Rectal smooth muscle tissue (tissue), 1 donor: ENCODE measurements at regions not wholly inside any gene's neighbourhood (a gene's known extent, or its start where the extent isn't known, plus 50 kb on each side); places are given as distances from the start of the nearest gene placed in this dataset.

ENCODE experiments used
- H3K27ac ChIP-seq: one replicate; pipeline ENCODE4 v1.7.0; 2013; ENCODE audit warnings: low read depth, low read length, inconsistent platforms
- H3K27me3 ChIP-seq: one replicate; pipeline ENCODE4 v1.7.0; 2013; ENCODE audit warnings: low read length; ENCODE audit not compliant: control insufficient read depth, insufficient read depth
- H3K36me3 ChIP-seq: one replicate; pipeline ENCODE4 v1.7.0; 2013; ENCODE audit warnings: low read length; ENCODE audit not compliant: control insufficient read depth, insufficient read depth
- H3K4me1 ChIP-seq: one replicate; pipeline ENCODE4 v1.7.0; 2013; ENCODE audit warnings: low read length; ENCODE audit not compliant: control insufficient read depth, insufficient read depth
- H3K4me3 ChIP-seq: one replicate; pipeline ENCODE4 v1.7.0; 2013; ENCODE audit warnings: low read length
- H3K9ac ChIP-seq: one replicate; pipeline ENCODE4 v1.7.0; 2013; ENCODE audit warnings: low read length

DNA sequence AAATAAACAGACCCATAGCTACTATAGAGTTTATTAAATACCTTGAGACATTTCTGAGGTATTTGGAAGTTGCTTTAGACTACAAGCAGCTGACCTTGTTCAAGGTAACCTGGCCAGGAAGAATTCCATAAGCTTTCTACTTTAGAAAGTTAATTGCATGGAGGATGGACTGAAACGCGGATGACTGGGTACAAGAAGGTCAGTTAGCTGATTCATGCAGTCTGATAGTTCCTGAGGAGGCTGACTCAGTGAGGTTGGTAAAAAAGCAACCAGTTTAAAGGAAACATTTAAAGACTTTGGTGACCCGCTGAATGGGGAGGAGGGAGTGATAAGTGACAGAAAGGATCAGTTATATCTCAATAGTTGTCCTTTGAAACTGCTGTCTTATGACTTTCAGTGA, 670.1 kb upstream of the CDH9 start:
- H3K4me1 ChIP-seq = no peaks in the 10 kb centered on the region
- H3K27ac ChIP-seq = no peak overlapping the region
- no peak overlapping the region for H3K4me3 ChIP-seq
- no peaks in the 10 kb centered on the region for H3K36me3 ChIP-seq
- no peak overlapping the region for H3K9ac ChIP-seq
- H3K27me3 ChIP-seq = no peaks in the 10 kb centered on the region

DNA sequence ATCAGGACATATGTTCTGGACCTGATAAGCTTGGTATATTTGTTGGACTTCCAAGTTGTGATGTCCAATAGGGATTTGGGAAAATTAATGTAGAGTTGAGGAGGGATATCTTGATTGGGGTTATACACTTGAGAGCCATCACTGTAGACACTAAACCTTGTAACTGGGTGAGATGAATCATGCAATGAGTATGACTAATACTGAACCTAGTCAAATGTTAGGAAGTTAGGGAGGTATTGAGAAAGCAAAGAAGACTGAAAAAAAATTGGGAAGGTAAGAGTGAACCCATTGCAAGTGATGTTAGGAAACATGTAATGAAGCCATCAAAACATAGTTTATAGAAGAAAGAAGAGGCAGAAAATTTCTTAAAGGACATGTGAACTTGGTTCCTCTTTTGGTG, 668.4 kb upstream of the CDH9 start:
- Histone ChIP-seq H3K4me3 (no peak overlapping the region), H3K27me3 (no peaks in the 10 kb centered on the region), H3K36me3 (no peaks in the 10 kb centered on the region), H3K4me1 (no peaks in the 10 kb centered on the region), H3K9ac (no peak overlapping the region), H3K27ac (no peak overlapping the region)

DNA sequence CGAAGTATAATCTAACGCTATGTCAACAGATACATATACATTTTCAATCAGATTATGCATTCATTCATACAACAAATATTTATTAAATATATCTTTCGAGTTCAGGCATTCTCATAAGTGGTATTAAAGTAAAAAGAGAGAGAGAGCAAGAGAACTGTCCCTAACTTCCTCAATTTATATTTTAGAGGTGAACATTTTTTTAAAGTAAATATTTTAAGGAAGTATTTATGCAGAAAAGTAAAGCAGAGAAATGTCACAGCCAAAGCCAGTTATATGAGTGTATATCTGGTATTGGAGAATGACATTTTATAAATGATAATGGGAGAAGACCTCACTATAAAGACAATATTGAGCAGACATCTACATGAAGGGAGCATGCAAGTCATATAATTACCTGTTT, 667.3 kb upstream of the CDH9 start:
- H3K4me3 ChIP-seq = no peak overlapping the region
- no peaks in the 10 kb centered on the region for H3K4me1 ChIP-seq
- no peaks in the 10 kb centered on the region for H3K27me3 ChIP-seq
- H3K9ac ChIP-seq = no peak overlapping the region
- no peak overlapping the region for H3K27ac ChIP-seq
- no peaks in the 10 kb centered on the region for H3K36me3 ChIP-seq

DNA sequence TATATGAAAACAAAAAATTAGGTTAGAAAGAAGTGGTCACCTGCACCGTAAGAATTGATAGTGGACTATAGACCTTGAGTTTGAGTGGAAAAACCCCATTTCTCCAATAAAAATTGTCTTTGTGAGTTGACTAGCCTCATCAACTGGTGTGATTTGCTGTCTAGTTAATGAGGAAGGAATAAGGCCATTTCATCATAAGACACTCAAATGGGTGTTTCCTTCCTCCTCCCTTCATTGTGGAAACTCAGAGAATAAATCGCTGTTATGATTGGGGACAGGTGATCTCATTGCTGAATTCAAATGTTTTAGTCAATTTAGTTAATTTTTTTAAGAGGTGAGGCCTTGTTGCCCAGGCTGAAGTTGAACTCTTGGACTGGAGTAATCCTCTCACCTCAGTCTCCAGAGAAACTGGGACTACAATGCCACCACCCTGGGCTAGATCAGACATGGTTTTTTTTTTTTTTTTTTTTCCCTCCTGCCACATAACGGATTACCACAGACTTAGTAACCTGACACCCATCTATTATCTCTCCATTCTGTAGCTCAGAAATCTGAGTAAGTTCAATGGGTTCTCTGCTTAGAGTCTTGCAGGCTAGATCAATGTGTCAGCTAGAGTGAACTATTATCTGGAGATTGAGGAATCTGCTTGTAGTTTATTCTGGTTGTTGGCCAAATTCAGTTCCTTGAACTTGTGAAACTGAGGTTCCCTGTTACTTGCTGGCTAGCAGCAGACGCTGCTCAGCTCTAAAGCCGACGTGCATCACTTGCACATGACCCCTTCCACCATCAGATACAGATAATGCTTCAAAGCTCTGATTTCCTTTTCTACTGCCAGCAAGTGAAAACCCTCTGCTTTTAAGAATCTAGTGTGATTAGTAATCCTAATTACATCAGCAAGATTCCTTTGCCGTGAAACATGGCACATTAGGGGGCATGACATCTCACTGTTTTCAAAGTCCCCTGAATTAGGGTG, 663.8 kb upstream of the CDH9 start:
- H3K4me3 ChIP-seq = no peak overlapping the region
- no peak overlapping the region for H3K9ac ChIP-seq
- H3K27ac ChIP-seq = no peak overlapping the region
- H3K4me1 ChIP-seq = no peaks in the 10 kb centered on the region
- no peaks in the 10 kb centered on the region for H3K27me3 ChIP-seq
- H3K36me3 ChIP-seq = no peaks in the 10 kb centered on the region

DNA sequence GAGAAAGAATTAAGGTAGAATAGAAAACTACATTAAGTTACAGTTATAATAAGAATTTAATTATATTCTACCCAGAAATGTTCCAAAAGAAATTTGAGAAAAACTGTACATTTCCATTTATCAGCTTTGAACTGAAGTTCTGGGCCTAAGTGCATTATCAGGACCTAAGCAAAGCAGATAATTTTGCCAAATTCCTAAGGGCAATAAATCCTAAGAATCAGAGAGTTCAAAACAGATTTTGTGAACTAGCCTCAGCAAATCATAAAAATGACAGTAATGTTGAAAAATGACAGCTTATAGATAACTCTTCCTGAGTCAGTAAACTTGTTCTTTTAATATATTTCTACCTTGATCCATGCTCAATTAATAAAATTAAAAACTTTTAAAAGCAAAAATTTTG, 662.1 kb upstream of the CDH9 start:
- no peaks in the 10 kb centered on the region for H3K27me3 ChIP-seq
- H3K36me3 ChIP-seq = no peaks in the 10 kb centered on the region
- no peaks in the 10 kb centered on the region for H3K4me1 ChIP-seq
- H3K27ac ChIP-seq = no peak overlapping the region
- H3K9ac ChIP-seq = no peak overlapping the region
- H3K4me3 ChIP-seq = no peak overlapping the region

DNA sequence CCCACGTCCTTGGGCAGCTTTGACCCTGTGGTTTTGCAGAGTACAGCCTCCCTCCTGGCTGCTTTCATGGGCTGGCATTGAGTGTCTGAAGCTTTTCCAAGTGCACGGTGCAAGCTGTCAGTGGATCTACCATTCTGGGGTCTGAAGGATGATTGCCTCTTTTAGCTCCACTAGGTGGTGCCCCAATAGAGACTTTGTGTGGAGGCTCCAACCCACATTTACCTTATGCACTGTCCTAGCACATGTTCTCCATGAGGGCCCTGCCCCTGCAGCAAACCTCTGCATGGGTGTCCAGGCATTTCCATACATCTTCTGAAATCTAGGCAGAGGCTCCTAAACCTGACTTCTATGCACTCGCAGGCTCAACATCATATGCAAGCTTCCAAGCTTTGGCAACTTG, 644.2 kb upstream of the CDH9 start:
- Histone ChIP-seq H3K27ac (no peak overlapping the region), H3K4me1 (no peaks in the 10 kb centered on the region), H3K36me3 (no peaks in the 10 kb centered on the region), H3K4me3 (no peak overlapping the region), H3K9ac (no peak overlapping the region), H3K27me3 (no peaks in the 10 kb centered on the region)

DNA sequence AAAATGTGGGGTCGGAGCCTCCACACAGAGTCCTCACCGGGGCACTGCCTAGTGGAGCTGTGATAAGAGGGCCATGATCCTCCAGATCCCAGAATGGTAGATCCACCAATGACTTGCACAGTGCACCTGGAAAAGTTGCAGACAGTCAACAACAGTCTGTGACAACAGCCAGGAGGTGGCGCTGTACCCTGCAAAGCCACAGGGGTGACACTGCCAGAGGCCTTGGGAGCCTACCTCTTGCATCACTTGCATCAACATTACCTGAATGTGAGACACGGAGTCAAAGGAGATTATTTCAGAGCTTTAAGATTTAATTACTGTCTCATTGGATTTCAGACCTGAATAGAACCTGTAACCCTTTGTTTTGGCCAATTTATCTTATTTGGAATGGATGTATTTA, 614.1 kb upstream of the CDH9 start:
- Histone ChIP-seq H3K27me3 (no peaks in the 10 kb centered on the region), H3K36me3 (no peaks in the 10 kb centered on the region), H3K4me3 (no peak overlapping the region), H3K4me1 (no peaks in the 10 kb centered on the region), H3K27ac (no peak overlapping the region), H3K9ac (no peak overlapping the region)

DNA sequence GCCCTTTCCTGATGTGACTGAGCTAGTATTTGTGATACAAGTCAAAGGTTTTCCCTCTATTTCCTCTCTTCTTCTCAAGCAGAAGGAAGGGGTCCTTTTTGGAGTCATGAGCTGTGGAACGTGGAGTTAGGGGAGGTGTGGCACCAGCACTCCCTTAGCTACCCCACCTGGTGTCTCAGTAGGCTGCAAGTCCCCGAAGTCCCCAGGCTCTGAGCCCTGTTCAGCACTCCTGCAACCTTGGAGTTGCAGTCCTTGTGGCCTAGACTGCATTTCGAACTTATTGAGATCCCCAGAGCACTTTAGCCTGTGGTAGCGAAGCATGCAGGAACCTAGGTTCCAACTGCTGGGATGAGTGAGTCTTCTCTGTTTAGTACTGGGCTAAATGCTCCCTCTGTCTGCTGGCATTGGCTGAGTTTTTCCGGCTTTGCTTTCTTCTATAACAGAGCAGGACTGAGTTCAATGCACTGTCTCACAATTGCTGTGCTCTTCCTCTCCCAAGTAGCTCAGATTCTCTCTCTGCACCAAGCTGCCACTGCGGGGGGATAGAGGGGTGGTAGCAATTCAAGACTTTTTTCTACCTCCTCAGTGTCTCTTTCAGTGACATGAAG, 600.7 kb upstream of the CDH9 start:
- H3K36me3 ChIP-seq = no peaks in the 10 kb centered on the region
- no peaks in the 10 kb centered on the region for H3K4me1 ChIP-seq

DNA sequence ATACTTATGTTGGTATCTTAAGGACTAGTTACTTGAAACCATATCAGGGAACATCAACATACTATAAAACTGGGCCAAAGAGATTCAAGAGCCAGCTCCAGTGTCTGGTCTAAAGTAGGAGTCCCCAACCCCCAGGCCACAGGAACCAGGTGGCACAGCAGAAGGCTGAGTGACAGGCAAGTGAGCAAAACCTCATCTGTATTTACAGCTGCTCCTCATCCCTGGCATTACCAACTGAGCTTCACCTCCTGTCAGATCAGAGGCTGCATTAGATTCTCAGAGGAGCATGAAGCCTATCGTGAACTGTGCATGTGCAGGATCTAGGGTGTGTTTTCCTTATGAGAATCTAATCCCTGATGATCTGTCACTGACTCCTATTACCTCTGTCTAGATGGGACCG, 581.6 kb upstream of the CDH9 start:
- Histone ChIP-seq H3K36me3 (no peaks in the 10 kb centered on the region), H3K27me3 (no peaks in the 10 kb centered on the region), H3K4me3 (no peak overlapping the region), H3K9ac (no peak overlapping the region), H3K27ac (no peak overlapping the region), H3K4me1 (no peaks in the 10 kb centered on the region)

More for the DNA sequence above, 600.7 kb upstream of the CDH9 start:
- H3K4me3 ChIP-seq = no peak overlapping the region
- H3K27me3 ChIP-seq = no peaks in the 10 kb centered on the region
- H3K9ac ChIP-seq = no peak overlapping the region
- no peak overlapping the region for H3K27ac ChIP-seq

DNA sequence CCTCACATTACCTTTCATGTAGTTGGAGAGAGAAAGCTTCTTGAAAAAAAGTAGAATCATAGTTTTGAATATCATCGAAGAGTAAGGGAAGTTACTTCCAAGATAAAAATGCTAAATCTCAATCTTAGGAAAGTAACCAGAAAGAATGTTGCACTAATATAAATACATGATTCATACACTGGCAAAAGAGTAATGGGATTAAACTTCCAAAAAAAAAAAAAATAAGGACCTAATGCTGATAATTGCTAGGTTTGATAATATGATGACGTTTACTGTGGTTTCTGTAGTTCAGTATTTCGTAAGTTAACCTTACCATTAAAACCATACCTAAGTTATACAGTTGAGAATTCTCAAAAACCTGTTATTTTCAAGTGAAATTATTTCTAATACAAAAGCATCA, 573.8 kb upstream of the CDH9 start:
- H3K27ac ChIP-seq = no peak overlapping the region
- no peak overlapping the region for H3K9ac ChIP-seq
- no peaks in the 10 kb centered on the region for H3K4me1 ChIP-seq
- H3K4me3 ChIP-seq = no peak overlapping the region
- H3K36me3 ChIP-seq = no peaks in the 10 kb centered on the region
- H3K27me3 ChIP-seq = no peaks in the 10 kb centered on the region

DNA sequence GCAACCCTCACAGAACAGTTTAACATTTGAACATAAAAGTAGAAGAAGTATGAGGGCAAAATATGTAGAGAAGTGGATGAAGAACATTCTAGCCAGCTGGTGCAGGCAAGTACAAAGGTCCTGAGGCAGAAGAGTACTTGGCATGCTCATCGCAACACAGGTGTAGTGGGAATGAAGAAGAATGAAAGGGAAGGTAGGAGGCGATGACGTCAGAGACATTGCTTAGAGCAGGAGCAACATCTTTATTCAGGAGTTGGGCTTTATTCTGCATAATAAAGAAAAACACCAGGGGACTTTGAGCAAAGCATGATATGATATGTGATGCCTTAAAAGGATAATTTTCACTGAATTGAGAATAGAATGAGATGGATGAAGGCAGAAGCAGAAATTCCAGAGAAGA, 570.6 kb upstream of the CDH9 start:
- H3K4me1 ChIP-seq = no peaks in the 10 kb centered on the region
- H3K4me3 ChIP-seq = no peak overlapping the region
- H3K27me3 ChIP-seq = no peaks in the 10 kb centered on the region
- H3K36me3 ChIP-seq = no peaks in the 10 kb centered on the region
- H3K27ac ChIP-seq = no peak overlapping the region
- no peak overlapping the region for H3K9ac ChIP-seq

DNA sequence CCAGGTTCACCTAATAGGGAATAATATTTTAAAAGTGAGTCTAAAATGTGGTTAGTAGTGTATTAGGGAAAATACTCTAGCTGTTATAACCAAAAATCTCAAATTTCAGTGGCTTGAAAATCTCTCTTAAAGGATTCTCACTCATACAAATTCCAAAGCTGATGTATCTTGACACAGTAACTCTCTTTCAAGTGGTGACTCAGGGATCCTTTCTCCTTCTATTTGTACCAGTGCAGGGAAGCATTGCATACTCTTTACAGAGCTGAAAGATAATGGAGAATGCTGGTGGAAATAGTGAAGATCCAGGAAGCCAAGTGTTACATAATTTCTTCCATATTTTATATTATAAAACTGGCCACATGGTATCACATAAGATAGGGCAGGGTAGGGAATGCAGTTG, 560.2 kb upstream of the CDH9 start:
- Histone ChIP-seq H3K9ac (no peak overlapping the region), H3K27me3 (no peaks in the 10 kb centered on the region), H3K36me3 (no peaks in the 10 kb centered on the region), H3K4me3 (no peak overlapping the region), H3K4me1 (no peaks in the 10 kb centered on the region), H3K27ac (no peak overlapping the region)

DNA sequence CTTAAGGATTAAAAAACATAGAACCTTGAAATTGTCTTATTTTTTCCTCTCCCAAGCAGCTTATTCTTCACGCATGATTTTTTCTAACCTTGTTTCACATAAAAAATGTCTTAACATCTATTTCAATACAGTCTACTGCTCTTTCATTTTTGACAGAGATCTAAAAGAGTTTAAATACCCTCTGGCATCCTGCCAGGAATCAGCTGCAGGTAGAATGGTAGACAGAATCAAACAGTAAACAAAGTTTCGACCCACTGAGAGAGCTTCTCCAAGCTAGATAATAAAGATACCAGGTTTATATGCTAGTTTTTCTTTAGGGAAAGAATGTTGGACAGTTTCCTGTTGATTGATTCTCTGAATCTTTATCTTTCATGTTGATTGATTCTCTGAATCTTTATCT, 555.8 kb upstream of the CDH9 start:
- no peaks in the 10 kb centered on the region for H3K27me3 ChIP-seq
- H3K4me3 ChIP-seq = no peak overlapping the region
- no peaks in the 10 kb centered on the region for H3K4me1 ChIP-seq
- H3K9ac ChIP-seq = no peak overlapping the region
- no peaks in the 10 kb centered on the region for H3K36me3 ChIP-seq
- no peak overlapping the region for H3K27ac ChIP-seq
